GM10266 (cell line): ENCODE measurements at regions not wholly inside any gene's neighbourhood (a gene's known extent, or its start where the extent isn't known, plus 50 kb on each side); places are given as distances from the start of the nearest gene placed in this dataset.
"Not testable (repeated sequence)": the region's sequence is repeated elsewhere in the genome, so short reads cannot be mapped to it uniquely, and the experiment has no call there.

ENCODE experiments used
- DNase-seq: peaks from one replicate; pipeline ENCODE4 v3.0.0; 2012; ENCODE audit errors: extremely low spot score
- TF ChIP-seq, protein P1 (sequence below): IDR thresholded peaks from 2 replicates; pipeline ENCODE4 v1.5.1; 2012; ENCODE audit warnings: mild to moderate bottlenecking, low read depth; ENCODE audit not compliant: control insufficient read depth, insufficient read depth; ENCODE audit errors: missing control alignments

DNA sequence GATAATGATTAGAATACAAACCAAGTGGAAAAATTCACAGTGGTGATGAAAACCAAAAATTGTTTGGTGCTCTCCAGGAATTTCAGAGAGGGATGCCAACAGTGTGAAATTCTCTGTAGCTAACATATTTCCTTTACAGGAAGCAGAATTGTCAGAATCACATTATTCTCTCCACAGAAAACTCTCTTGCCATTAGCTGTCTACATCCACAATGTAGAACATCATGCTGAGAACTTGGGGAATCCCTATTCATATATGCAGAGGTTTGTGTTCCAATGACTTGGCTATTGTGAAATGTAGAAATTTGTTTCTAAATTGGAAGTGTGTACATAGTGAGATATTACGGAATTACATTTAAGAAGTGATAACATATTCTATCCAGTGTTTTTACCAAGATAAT, 142.0 kb downstream of the PCDH7 start:
- TF ChIP-seq, protein P1, sequence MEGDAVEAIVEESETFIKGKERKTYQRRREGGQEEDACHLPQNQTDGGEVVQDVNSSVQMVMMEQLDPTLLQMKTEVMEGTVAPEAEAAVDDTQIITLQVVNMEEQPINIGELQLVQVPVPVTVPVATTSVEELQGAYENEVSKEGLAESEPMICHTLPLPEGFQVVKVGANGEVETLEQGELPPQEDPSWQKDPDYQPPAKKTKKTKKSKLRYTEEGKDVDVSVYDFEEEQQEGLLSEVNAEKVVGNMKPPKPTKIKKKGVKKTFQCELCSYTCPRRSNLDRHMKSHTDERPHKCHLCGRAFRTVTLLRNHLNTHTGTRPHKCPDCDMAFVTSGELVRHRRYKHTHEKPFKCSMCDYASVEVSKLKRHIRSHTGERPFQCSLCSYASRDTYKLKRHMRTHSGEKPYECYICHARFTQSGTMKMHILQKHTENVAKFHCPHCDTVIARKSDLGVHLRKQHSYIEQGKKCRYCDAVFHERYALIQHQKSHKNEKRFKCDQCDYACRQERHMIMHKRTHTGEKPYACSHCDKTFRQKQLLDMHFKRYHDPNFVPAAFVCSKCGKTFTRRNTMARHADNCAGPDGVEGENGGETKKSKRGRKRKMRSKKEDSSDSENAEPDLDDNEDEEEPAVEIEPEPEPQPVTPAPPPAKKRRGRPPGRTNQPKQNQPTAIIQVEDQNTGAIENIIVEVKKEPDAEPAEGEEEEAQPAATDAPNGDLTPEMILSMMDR: no peak
- no peak for DNase-seq

DNA sequence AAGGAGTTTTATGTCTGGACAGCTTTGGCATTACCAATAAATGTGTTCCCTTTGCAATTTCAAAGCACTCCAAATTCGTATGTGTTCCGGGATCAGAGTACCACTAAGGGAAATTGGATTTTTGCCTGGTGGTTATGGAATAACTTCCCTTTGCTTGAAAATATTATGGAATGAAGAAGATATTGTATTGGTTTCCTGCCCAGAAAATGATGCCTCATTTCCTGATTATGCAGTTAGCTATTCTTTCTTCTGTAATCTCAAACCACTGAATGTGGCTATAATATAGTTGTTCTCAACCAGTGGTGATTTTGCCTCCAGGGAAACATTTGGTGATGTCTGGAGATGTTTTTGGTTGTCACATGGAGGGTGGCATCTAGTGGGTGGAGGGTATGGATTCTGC, 142.9 kb downstream of the PCDH7 start:
- TF ChIP-seq, protein P1: no peak

DNA sequence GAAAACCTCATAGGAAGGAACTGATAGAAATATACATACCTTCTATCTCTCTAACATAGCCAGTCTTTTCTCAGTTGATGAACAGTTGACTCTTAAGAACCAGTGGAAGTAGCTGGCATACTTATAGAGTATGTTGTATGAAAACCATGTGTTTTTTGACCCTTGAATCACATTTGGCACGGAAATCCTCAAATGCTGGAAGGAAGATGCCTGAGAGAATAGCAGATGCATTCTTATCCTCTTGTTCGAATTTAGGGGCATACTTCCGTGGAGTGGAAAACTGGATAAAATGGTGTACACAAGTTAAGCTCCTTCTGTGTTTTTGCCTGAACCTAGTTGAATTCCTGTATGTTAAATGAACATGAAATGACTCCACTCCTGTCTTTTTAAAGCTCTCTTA, 145.5 kb downstream of the PCDH7 start:
- no peak for DNase-seq
- TF ChIP-seq, protein P1: no peak

More for the DNA sequence above, 142.9 kb downstream of the PCDH7 start:
- DNase-seq: no peak

DNA sequence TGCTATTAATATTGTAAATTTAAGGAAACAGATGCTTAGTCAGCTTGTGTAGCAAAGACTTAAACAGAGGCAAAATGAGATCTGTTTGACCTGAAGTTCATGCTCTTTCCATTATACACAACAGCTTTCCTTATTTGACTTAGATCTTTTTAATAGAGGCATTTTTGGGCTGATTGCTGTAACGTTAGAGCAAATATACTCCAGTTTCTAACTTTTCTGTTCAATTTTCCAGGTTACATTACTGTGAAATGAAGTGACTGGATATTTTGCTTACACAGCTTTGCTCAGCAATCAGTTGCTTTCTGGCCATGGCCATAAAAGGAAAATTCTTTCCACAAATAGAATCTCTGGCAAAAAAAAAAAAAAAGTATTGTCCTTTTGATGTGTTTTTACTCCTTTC, 146.2 kb downstream of the PCDH7 start:
- no peak for DNase-seq
- TF ChIP-seq, protein P1: no peak

DNA sequence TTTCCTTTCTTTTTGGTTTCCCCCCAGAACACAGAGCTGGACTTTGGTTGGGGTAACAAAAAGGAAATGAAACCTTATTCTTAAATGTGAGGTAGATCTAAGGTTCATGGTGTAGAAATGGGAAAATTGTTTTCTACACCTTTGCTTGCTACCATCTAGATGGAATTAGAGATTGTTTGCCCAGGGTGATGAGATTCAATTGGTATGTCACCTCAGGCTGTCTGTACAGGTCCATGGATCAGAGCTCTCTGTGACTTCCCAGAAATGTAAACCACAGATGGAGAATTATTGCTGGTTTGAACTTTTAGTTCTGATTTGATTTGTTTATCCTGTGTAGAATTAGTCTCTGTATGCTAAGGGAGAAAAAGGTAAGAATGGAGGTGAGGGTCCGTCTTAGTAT, 146.7 kb downstream of the PCDH7 start:
- TF ChIP-seq, protein P1: no peak
- DNase-seq: no peak

DNA sequence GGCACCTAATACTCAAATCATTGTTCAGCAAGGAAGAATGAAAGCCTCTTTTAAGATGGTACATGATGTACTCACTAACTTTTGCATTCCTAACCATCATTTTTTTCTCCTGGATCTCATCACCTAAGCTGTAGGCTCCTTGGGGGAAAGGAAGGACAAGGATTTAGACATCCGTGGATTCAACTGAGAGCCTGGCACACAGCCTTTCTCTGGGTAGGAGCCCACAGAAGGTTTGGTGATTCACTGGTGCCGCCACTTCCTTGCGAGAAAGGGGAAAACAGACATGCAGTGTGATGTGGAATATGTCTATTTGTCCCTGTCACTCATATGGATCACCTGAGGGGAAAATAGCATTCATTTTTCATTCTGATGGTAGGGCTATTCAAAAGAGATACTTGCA, 147.3 kb downstream of the PCDH7 start:
- DNase-seq: no peak
- TF ChIP-seq, protein P1: no peak

DNA sequence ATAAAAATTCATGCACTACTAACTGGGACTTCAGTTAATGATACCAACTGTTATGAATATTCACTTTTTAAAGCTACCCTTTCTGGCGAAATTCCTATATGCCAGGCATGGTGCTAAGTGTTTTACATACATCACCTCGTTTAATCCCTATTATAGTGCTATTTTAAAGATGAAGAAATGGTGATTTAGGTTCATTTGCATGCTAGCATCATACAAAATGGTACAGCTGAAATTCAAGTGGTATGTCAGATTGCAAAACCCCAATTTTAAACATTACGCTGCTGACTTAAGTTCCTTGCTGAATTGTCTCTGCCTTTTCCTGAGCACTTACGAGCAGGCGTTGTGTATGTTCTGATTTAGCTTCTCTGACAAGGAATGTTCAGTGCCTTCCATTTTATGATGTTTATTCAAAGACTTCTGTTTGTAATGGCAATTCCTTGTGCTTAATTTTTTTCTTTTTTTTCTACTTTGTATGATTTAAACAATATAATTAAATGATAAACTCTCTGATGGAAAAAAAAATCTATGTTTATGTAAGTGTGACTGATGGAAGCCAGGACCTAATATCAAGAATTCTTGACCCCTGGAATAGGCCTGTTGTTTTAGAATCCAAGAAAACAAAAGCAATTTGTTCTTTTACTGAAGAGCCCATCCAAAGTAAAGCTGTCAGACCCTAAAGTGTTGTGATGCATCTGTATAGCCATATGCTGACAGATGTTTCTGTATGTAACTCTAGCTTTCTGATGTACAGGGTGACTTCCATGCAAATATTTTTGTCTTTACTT, 148.1 kb downstream of the PCDH7 start:
- DNase-seq: no peak

DNA sequence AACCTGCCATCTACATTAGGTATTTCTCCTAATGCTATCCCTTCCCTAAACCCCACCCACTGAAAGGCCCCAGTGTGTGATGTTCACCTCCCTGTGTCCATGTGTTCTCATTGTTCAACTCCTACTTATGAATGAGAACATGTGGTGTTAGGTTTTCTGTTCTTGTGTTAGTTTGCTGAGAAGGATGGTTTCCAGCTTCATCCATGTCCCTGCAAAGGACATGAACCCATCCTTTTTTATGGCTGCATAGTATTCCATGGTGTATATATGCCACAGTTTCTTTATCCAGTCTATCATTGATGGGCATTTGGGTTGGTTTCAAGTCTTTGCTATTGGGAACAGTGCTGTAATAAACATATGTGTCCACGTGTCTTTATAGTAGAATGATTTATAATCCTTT, 149.2 kb downstream of the PCDH7 start:
- not testable (repeated sequence) for DNase-seq

More for the DNA sequence above, 148.1 kb downstream of the PCDH7 start:
- TF ChIP-seq, protein P1: no peak
